Muscle of arm (tissue), 1 donor: ENCODE measurements at regions not wholly inside any gene's neighbourhood (a gene's known extent, or its start where the extent isn't known, plus 50 kb on each side); places are given as distances from the start of the nearest gene placed in this dataset.
"Not testable (repeated sequence)": the region's sequence is repeated elsewhere in the genome, so short reads cannot be mapped to it uniquely, and the experiment has no call there.

Experiments used
- DNase-seq: peaks from one replicate; pipeline ENCODE4 v3.0.0-alpha.2; 2013

GRCh38 chr2:136284226-136285119 lies 166.5 kb upstream of the CXCR4 start:
- no peak for DNase-seq

- DNase-seq: no peak
These were observed 164.3 kb upstream of the CXCR4 start for GRCh38 chr2:136282251-136282650.

- DNase-seq: no peak
These were observed 163.5 kb upstream of the CXCR4 start for GRCh38 chr2:136281281-136282114.

- DNase-seq: not testable (repeated sequence)
These were observed 148.4 kb upstream of the CXCR4 start for GRCh38 chr2:136266346-136266745.

- no peak for DNase-seq
These were observed 141.6 kb upstream of the CXCR4 start for GRCh38 chr2:136259551-136259950.

- no peak for DNase-seq
These were observed 139.9 kb upstream of the CXCR4 start for GRCh38 chr2:136257893-136258292.

GRCh38 chr2:136255648-136256461 lies 137.9 kb upstream of the CXCR4 start:
- no peak for DNase-seq

GRCh38 chr2:136255127-136255526 lies 137.2 kb upstream of the CXCR4 start:
- DNase-seq: no peak

GRCh38 chr2:136254681-136255080 lies 136.7 kb upstream of the CXCR4 start:
- no peak for DNase-seq

- DNase-seq: no peak
These were observed 135.5 kb upstream of the CXCR4 start for GRCh38 chr2:136253288-136254004.

- DNase-seq: no peak
These were observed 134.1 kb upstream of the CXCR4 start for GRCh38 chr2:136251885-136252585.

- no peak for DNase-seq
These were observed 133.4 kb upstream of the CXCR4 start for GRCh38 chr2:136251197-136251884.

- no peak for DNase-seq
These were observed 132.2 kb upstream of the CXCR4 start for GRCh38 chr2:136250131-136250530.

GRCh38 chr2:136248907-136249306 lies 131.0 kb upstream of the CXCR4 start:
- no peak for DNase-seq

GRCh38 chr2:136248242-136248641 lies 130.3 kb upstream of the CXCR4 start:
- DNase-seq: no peak

GRCh38 chr2:136247204-136247950 lies 129.4 kb upstream of the CXCR4 start:
- DNase-seq: no peak

- DNase-seq: no peak
These were observed 128.2 kb upstream of the CXCR4 start for GRCh38 chr2:136246086-136246669.

GRCh38 chr2:136245211-136245610 lies 127.3 kb upstream of the CXCR4 start:
- no peak for DNase-seq

- DNase-seq: no peak
These were observed 126.6 kb upstream of the CXCR4 start for GRCh38 chr2:136244536-136244885.
